ENCODE measurements at regions not wholly inside any gene's neighbourhood (a gene's known extent, or its start where the extent isn't known, plus 50 kb on each side); places are given as distances from the start of the nearest gene placed in this dataset.

DNA sequence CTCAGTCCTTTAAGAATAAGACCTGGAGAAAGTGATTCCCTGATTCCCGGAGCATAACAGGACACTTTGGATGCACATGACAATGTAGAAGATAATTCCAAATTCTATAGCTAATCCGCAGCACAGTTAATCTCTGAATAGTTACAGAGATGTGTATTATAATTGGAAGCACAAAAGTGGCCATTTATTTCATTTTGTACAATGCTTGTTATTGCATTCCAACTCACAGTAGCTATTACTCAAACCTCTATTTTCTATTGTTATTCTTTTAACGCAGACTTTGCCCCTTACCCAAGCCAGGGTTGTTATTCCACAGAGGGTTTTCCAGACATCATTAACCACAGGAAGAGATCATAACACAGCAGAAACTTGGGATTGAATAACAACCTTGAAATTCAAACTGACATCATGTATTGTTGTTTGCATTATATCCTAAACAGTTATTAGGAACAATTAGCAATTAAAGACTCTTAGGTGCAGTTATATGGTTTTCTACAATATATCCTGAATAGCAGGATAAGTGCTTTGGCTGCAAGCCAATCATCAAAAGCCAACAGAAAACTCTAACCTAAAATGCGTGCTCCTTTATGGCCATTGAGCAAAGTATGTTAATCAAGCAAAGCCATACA is 984.0 kb upstream of the TENM3 start:
- TF ChIP-seq, protein P1, sequence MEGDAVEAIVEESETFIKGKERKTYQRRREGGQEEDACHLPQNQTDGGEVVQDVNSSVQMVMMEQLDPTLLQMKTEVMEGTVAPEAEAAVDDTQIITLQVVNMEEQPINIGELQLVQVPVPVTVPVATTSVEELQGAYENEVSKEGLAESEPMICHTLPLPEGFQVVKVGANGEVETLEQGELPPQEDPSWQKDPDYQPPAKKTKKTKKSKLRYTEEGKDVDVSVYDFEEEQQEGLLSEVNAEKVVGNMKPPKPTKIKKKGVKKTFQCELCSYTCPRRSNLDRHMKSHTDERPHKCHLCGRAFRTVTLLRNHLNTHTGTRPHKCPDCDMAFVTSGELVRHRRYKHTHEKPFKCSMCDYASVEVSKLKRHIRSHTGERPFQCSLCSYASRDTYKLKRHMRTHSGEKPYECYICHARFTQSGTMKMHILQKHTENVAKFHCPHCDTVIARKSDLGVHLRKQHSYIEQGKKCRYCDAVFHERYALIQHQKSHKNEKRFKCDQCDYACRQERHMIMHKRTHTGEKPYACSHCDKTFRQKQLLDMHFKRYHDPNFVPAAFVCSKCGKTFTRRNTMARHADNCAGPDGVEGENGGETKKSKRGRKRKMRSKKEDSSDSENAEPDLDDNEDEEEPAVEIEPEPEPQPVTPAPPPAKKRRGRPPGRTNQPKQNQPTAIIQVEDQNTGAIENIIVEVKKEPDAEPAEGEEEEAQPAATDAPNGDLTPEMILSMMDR (IDR thresholded peaks at IDR 0.05): no peak
- no peak for TF ChIP-seq POLR2A (IDR thresholded peaks at IDR 0.05; ENCODE audit: low read depth)

Measured in esophagus muscularis mucosa (tissue), 3 donors.